ENCODE measurements at regions not wholly inside any gene's neighbourhood (a gene's known extent, or its start where the extent isn't known, plus 50 kb on each side); places are given as distances from the start of the nearest gene placed in this dataset.

DNA sequence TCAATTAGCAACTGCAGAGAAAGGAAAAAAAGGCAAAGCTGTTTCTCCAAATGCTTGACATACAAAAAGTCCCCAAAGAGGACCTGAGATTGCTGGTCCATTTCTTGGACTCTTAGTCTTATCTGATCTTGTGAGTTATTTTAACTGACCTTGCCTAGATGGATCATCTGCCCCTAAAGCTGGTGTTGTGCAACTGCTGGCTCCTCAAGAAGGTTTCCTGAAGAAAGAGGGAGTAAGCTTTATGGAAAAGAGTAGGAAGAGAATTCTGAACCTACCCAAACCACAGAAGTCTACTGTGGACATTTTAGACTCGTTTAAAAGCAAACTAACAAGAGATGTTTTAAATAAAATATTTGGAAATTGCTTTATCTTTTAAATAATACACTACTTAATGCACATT is 140.0 kb upstream of the HS3ST3A1 start:
- CTCF ChIA-PET, result no interaction called here
- POLR2A ChIA-PET, result no interaction called here
- Histone ChIP-seq H3K9me3 (ENCODE audit: low read length) (no peaks in the 10 kb centered on the region), H3K27me3 (ENCODE audit: insufficient read depth, low read length, poor library complexity, severe bottlenecking) (no peaks in the 10 kb centered on the region), H3K4me1 (ENCODE audit: insufficient read depth, low read length) (no peaks in the 10 kb centered on the region), H3K4me3 (ENCODE audit: low read length) (no peak overlapping the region), H3K36me3 (ENCODE audit: insufficient read depth, low read length) (no peaks in the 10 kb centered on the region), H3K27ac (ENCODE audit: low read depth, low read length) (no peak overlapping the region)
- Mint-ChIP-seq H3K4me3 (no peak overlapping the region), H3K27ac (no peak overlapping the region), H3K9me3 (no peaks in the 10 kb centered on the region), H3K36me3 (no peaks in the 10 kb centered on the region), H3K4me1 (no peaks in the 10 kb centered on the region), H3K27me3 (peaks cover 9 to 20% of the 10 kb centered on the region in 2 donors)
- DNase-seq, result no peak

GRCh38 chr17:13743906-13744305 is 142.2 kb upstream of the HS3ST3A1 start:
- H3K4me1 Mint-ChIP-seq, result no peaks in the 10 kb centered on the region
- H3K27me3 Mint-ChIP-seq, result peaks cover 7 to 21% of the 10 kb centered on the region in 2 donors
- ChIA-PET CTCF (no interaction called here), POLR2A (no interaction called here)
- no peak overlapping the region for H3K27ac Mint-ChIP-seq
- Histone ChIP-seq H3K4me1 (ENCODE audit: insufficient read depth, low read length) (no peaks in the 10 kb centered on the region), H3K9me3 (ENCODE audit: low read length) (no peaks in the 10 kb centered on the region), H3K27ac (ENCODE audit: low read depth, low read length) (no peak overlapping the region), H3K36me3 (ENCODE audit: insufficient read depth, low read length) (no peaks in the 10 kb centered on the region), H3K27me3 (ENCODE audit: insufficient read depth, low read length, poor library complexity, severe bottlenecking) (no peaks in the 10 kb centered on the region), H3K4me3 (ENCODE audit: low read length) (no peak overlapping the region)
- H3K9me3 Mint-ChIP-seq, result no peaks in the 10 kb centered on the region
- no peaks in the 10 kb centered on the region for H3K36me3 Mint-ChIP-seq
- no peak for DNase-seq
- no peak overlapping the region for H3K4me3 Mint-ChIP-seq

- H3K4me1 Mint-ChIP-seq, result no peaks in the 10 kb centered on the region
- no peaks in the 10 kb centered on the region for H3K27me3 ChIP-seq (ENCODE audit: insufficient read depth, low read length, poor library complexity, severe bottlenecking)
- H3K36me3 Mint-ChIP-seq, result no peaks in the 10 kb centered on the region
- H3K9me3 ChIP-seq (ENCODE audit: low read length), result no peaks in the 10 kb centered on the region
- H3K27ac Mint-ChIP-seq, result no peak overlapping the region
- no peak overlapping the region for H3K4me3 Mint-ChIP-seq
- H3K27me3 Mint-ChIP-seq, result peaks cover 9 to 27% of the 10 kb centered on the region in 2 donors
- DNase-seq, result no peak
- no peak overlapping the region for H3K4me3 ChIP-seq (ENCODE audit: low read length)
- H3K9me3 Mint-ChIP-seq, result no peaks in the 10 kb centered on the region
- ChIA-PET CTCF (no interaction called here), POLR2A (no interaction called here)
- no peak overlapping the region for H3K27ac ChIP-seq (ENCODE audit: low read depth, low read length)
- H3K36me3 ChIP-seq (ENCODE audit: insufficient read depth, low read length), result no peaks in the 10 kb centered on the region
- no peaks in the 10 kb centered on the region for H3K4me1 ChIP-seq (ENCODE audit: insufficient read depth, low read length)
These were observed 144.7 kb upstream of the HS3ST3A1 start for GRCh38 chr17:13746404-13746803.

DNA sequence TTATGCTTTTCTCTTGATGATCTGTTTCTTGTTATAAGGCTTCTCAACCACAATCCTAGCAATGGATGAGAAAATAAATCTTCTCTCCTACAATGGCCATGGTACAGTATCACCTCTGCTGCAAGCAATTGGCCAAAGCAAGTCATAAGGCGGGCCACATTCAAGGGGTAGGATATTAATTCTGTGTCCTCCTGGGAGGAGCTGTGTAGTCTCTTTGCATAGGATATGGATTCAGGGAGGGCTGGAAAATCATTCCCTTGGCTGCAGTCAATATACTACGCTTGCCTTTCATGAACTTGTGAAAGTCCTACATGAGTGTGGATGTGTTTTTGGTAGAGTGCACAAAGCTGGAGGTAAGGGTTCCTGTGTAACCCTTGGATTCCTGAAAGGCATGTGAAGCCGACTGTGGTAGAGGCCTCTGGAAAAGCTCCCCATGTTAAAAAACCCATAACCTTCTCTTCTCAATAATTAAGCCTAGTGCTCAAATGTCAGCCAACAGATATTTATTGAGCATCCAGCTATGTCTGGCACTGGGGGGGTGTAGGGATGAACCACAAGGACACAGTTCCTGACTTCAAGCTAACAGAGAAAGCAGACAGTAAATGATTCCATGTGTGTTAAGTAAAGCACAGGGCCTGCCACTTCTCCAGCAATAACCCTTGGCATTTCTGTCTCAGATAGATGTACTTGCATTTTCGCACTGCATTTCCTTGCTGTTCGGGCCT is 147.6 kb upstream of the HS3ST3A1 start:
- no peak overlapping the region for H3K27ac Mint-ChIP-seq
- Histone ChIP-seq H3K9me3 (ENCODE audit: low read length) (no peaks in the 10 kb centered on the region), H3K36me3 (ENCODE audit: insufficient read depth, low read length) (no peaks in the 10 kb centered on the region), H3K27ac (ENCODE audit: low read depth, low read length) (no peak overlapping the region), H3K4me3 (ENCODE audit: low read length) (no peak overlapping the region), H3K4me1 (ENCODE audit: insufficient read depth, low read length) (no peaks in the 10 kb centered on the region), H3K27me3 (ENCODE audit: insufficient read depth, low read length, poor library complexity, severe bottlenecking) (no peaks in the 10 kb centered on the region)
- H3K9me3 Mint-ChIP-seq, result no peaks in the 10 kb centered on the region
- DNase-seq, result no peak
- no peak overlapping the region for H3K4me3 Mint-ChIP-seq
- H3K36me3 Mint-ChIP-seq, result no peaks in the 10 kb centered on the region
- ChIA-PET CTCF (no interaction called here), POLR2A (no interaction called here)
- H3K27me3 Mint-ChIP-seq, result peaks cover 7 to 28% of the 10 kb centered on the region in 2 donors
- H3K4me1 Mint-ChIP-seq, result no peaks in the 10 kb centered on the region

GRCh38 chr17:13749891-13750235 is 148.1 kb upstream of the HS3ST3A1 start:
- H3K27me3 Mint-ChIP-seq, result peaks cover 7 to 22% of the 10 kb centered on the region in 2 donors
- H3K9me3 Mint-ChIP-seq, result no peaks in the 10 kb centered on the region
- Histone ChIP-seq H3K27ac (ENCODE audit: low read depth, low read length) (no peak overlapping the region), H3K36me3 (ENCODE audit: insufficient read depth, low read length) (no peaks in the 10 kb centered on the region), H3K9me3 (ENCODE audit: low read length) (no peaks in the 10 kb centered on the region), H3K4me3 (ENCODE audit: low read length) (no peak overlapping the region), H3K4me1 (ENCODE audit: insufficient read depth, low read length) (no peaks in the 10 kb centered on the region), H3K27me3 (ENCODE audit: insufficient read depth, low read length, poor library complexity, severe bottlenecking) (no peaks in the 10 kb centered on the region)
- H3K4me1 Mint-ChIP-seq, result no peaks in the 10 kb centered on the region
- DNase-seq, result no peak
- H3K36me3 Mint-ChIP-seq, result no peaks in the 10 kb centered on the region
- no peak overlapping the region for H3K4me3 Mint-ChIP-seq
- no peak overlapping the region for H3K27ac Mint-ChIP-seq
- CTCF ChIA-PET, result no interaction called here
- POLR2A ChIA-PET, result no interaction called here

- Mint-ChIP-seq H3K27me3 (peaks cover 5 to 17% of the 10 kb centered on the region in 2 donors), H3K9me3 (no peaks in the 10 kb centered on the region), H3K4me1 (no peaks in the 10 kb centered on the region), H3K36me3 (no peaks in the 10 kb centered on the region), H3K27ac (no peak overlapping the region), H3K4me3 (no peak overlapping the region)
- H3K9me3 ChIP-seq (ENCODE audit: low read length), result no peaks in the 10 kb centered on the region
- CTCF ChIA-PET, result no interaction called here
- H3K27ac ChIP-seq (ENCODE audit: low read depth, low read length), result no peak overlapping the region
- POLR2A ChIA-PET, result no interaction called here
- H3K36me3 ChIP-seq (ENCODE audit: insufficient read depth, low read length), result no peaks in the 10 kb centered on the region
- no peaks in the 10 kb centered on the region for H3K27me3 ChIP-seq (ENCODE audit: insufficient read depth, low read length, poor library complexity, severe bottlenecking)
- no peak overlapping the region for H3K4me3 ChIP-seq (ENCODE audit: low read length)
- H3K4me1 ChIP-seq (ENCODE audit: insufficient read depth, low read length), result no peaks in the 10 kb centered on the region
- DNase-seq, result no peak
These were observed 149.4 kb upstream of the HS3ST3A1 start for GRCh38 chr17:13750816-13751793.

- Mint-ChIP-seq H3K27ac (no peak overlapping the region), H3K27me3 (peaks cover 4 to 16% of the 10 kb centered on the region in 2 donors), H3K4me3 (no peak overlapping the region), H3K9me3 (no peaks in the 10 kb centered on the region), H3K4me1 (no peaks in the 10 kb centered on the region), H3K36me3 (no peaks in the 10 kb centered on the region)
- H3K4me3 ChIP-seq (ENCODE audit: low read length), result no peak overlapping the region
- ChIA-PET POLR2A (no interaction called here), CTCF (no interaction called here)
- H3K36me3 ChIP-seq (ENCODE audit: insufficient read depth, low read length), result no peaks in the 10 kb centered on the region
- no peaks in the 10 kb centered on the region for H3K9me3 ChIP-seq (ENCODE audit: low read length)
- no peaks in the 10 kb centered on the region for H3K4me1 ChIP-seq (ENCODE audit: insufficient read depth, low read length)
- no peaks in the 10 kb centered on the region for H3K27me3 ChIP-seq (ENCODE audit: insufficient read depth, low read length, poor library complexity, severe bottlenecking)
- no peak for DNase-seq
- no peak overlapping the region for H3K27ac ChIP-seq (ENCODE audit: low read depth, low read length)
These were observed 151.4 kb upstream of the HS3ST3A1 start for GRCh38 chr17:13753154-13753553.

GRCh38 chr17:13753771-13754170 is 152.0 kb upstream of the HS3ST3A1 start:
- Mint-ChIP-seq H3K27me3 (peaks cover 4 to 16% of the 10 kb centered on the region in 2 donors), H3K27ac (no peak overlapping the region), H3K4me3 (no peak overlapping the region), H3K9me3 (no peaks in the 10 kb centered on the region), H3K4me1 (no peaks in the 10 kb centered on the region), H3K36me3 (no peaks in the 10 kb centered on the region)
- Histone ChIP-seq H3K27me3 (ENCODE audit: insufficient read depth, low read length, poor library complexity, severe bottlenecking) (no peaks in the 10 kb centered on the region), H3K36me3 (ENCODE audit: insufficient read depth, low read length) (no peaks in the 10 kb centered on the region), H3K4me3 (ENCODE audit: low read length) (no peak overlapping the region), H3K9me3 (ENCODE audit: low read length) (no peaks in the 10 kb centered on the region), H3K4me1 (ENCODE audit: insufficient read depth, low read length) (no peaks in the 10 kb centered on the region), H3K27ac (ENCODE audit: low read depth, low read length) (no peak overlapping the region)
- ChIA-PET POLR2A (no interaction called here), CTCF (no interaction called here)
- no peak for DNase-seq
